Posterior vena cava (tissue), 2 donors: ENCODE measurements at regions not wholly inside any gene's neighbourhood (a gene's known extent, or its start where the extent isn't known, plus 50 kb on each side); places are given as distances from the start of the nearest gene placed in this dataset.

Source experiments
- DNase-seq: peaks from one replicate; pipeline ENCODE4 v3.0.0-alpha.2; 2020; ENCODE audit warnings: low spot score
- intact Hi-C, 2 donors: fragments of 100-400 bp; cut with DNase I; formaldehyde crosslinking; loops; one replicate each; pipeline versions ENCODE4 v1.14.1 to v1.14.2; 2022 to 2023
- donor health status: DM: yes; HTN: yes; CAD: no.
- donor health status: DM: yes; HTN: yes; CAD: no.

- no peak for DNase-seq
- intact Hi-C loops = loop anchor here in 1 of 2 donors (10.0 kb wide), 1 partner anchor 105 kb away; no protein-coding TSS in a partner anchor
Measured at GRCh38 chr2:18639756-18640453, 50.5 kb upstream of the NT5C1B start.
